ENCODE measurements at regions not wholly inside any gene's neighbourhood (a gene's known extent, or its start where the extent isn't known, plus 50 kb on each side); places are given as distances from the start of the nearest gene placed in this dataset.

DNA sequence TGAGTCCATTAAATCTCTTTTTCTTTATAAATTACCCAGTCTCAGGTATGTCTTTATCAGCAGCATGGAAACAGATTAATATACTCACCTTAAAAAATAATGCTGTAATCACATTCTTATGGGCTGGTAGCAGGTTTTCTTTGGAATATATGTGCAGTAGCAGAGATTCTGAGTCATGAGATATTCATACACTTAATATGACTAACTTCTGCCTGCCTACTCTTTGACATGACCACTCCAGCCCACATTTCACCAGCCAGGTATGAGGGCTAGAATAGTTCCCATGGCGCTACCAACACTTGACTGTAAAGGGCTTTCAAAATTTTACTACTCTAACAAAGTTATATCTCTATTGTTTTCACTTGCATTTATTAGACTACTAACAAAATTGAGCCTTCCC is 74.1 kb upstream of the GHR start:
- Histone ChIP-seq H3K4me1 (ENCODE audit: control insufficient read depth in 1 of 2, insufficient read depth in 2 of 2, low read length in 2 of 2) (no peaks in the 10 kb centered on the region), H3K27me3 (ENCODE audit: low read depth, low read length) (no peaks in the 10 kb centered on the region), H3K27ac (ENCODE audit: low read length) (no peak overlapping the region), H3K36me3 (ENCODE audit: control insufficient read depth in 1 of 2, insufficient read depth in 2 of 2, low read length in 2 of 2) (no peaks in the 10 kb centered on the region), H3K9me3 (ENCODE audit: control insufficient read depth in 1 of 2, low read length in 2 of 2) (peaks cover 0 to 5% of the 10 kb centered on the region in 2 donors), H3K4me3 (ENCODE audit: low read depth in 1 of 2, low read length in 2 of 2) (no peak overlapping the region)

DNA sequence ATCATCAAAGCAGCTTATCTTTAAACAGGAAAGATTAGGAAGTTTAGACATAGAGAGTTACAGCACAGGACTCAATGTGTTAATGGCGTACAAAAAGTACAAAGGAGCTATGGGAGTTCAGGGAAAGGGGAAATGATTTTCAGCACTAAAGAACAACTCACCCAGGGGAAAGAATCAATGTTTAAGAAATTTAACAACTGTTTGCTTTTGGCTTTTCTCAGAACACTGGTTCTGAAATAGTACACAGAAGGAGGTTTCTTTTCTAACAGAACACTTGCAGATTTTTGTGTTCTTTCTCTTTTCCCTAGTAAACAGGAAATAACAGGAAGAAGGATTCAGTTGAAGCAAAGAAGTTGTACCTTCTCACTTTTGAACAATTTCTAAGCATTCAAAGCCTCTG is 71.3 kb upstream of the GHR start:
- Histone ChIP-seq H3K36me3 (ENCODE audit: control insufficient read depth in 1 of 2, insufficient read depth in 2 of 2, low read length in 2 of 2) (no peaks in the 10 kb centered on the region), H3K9me3 (ENCODE audit: control insufficient read depth in 1 of 2, low read length in 2 of 2) (peaks cover 0 to 5% of the 10 kb centered on the region in 2 donors), H3K4me1 (ENCODE audit: control insufficient read depth in 1 of 2, insufficient read depth in 2 of 2, low read length in 2 of 2) (no peaks in the 10 kb centered on the region), H3K27me3 (ENCODE audit: low read depth, low read length) (no peaks in the 10 kb centered on the region), H3K4me3 (ENCODE audit: low read depth in 1 of 2, low read length in 2 of 2) (no peak overlapping the region), H3K27ac (ENCODE audit: low read length) (no peak overlapping the region)

DNA sequence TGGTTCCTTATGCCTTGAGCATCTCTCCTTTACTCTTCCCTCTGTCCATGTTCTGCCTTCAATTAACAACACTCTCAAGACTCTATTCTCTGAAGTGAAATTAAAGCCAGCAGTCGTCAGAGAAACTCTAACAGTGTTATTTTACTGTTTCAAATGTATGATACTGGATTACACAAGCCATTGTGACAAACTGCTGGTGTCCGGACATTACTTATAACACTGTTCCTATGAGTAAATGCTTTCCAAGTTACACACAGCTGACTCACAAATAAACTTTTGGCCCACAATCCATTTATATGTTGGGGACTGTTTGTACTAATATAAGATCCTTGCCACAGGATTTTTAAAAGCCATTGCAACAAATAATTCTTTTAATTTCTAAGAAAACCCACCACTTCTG is 63.2 kb upstream of the GHR start:
- Histone ChIP-seq H3K9me3 (ENCODE audit: control insufficient read depth in 1 of 2, low read length in 2 of 2) (no peaks in the 10 kb centered on the region), H3K4me3 (ENCODE audit: low read depth in 1 of 2, low read length in 2 of 2) (no peak overlapping the region), H3K27ac (ENCODE audit: low read length) (peak overlapping the region; percentile 67), H3K36me3 (ENCODE audit: control insufficient read depth in 1 of 2, insufficient read depth in 2 of 2, low read length in 2 of 2) (no peaks in the 10 kb centered on the region), H3K4me1 (ENCODE audit: control insufficient read depth in 1 of 2, insufficient read depth in 2 of 2, low read length in 2 of 2) (peaks cover 0 to 5% of the 10 kb centered on the region in 2 donors), H3K27me3 (ENCODE audit: low read depth, low read length) (no peaks in the 10 kb centered on the region)

DNA sequence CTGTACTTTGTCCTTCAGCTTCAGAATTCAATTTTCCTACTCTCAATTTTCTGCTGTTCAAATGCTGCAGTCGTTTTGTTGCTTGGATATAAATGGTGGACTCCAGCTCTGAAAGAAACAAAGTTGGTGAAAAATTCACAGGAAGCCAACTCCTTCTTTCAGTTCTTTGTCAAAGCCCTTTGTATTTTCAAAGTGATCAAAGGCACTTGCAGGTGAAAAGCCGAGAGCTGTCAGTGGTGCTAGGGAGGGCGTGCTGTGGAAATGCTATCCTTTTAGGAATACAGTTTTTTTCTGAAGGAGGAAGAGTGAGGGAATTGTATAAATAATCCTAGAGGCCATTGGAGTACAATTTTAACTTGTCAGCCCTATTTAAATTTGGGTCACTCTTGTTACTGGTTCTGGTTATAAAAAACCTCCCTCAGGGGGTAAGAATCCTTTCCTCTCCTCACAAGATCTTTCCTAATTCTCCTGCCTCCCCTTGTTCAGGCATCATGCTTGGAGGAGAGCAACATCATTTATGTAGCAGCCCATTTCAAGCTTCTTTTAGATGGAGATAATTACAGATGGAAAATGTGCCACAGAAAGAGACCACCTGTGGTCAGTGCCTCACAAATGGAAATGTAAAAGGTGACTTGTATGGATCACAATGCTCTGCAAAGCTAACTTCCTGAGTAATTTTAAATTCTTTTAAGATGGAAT is 62.5 kb upstream of the GHR start:
- Histone ChIP-seq H3K36me3 (ENCODE audit: control insufficient read depth in 1 of 2, insufficient read depth in 2 of 2, low read length in 2 of 2) (no peaks in the 10 kb centered on the region), H3K27ac (ENCODE audit: low read length) (peak overlapping the region; percentile 20), H3K4me1 (ENCODE audit: control insufficient read depth in 1 of 2, insufficient read depth in 2 of 2, low read length in 2 of 2) (peaks cover 0 to 5% of the 10 kb centered on the region in 2 donors), H3K9me3 (ENCODE audit: control insufficient read depth in 1 of 2, low read length in 2 of 2) (no peaks in the 10 kb centered on the region), H3K4me3 (ENCODE audit: low read depth in 1 of 2, low read length in 2 of 2) (no peak overlapping the region), H3K27me3 (ENCODE audit: low read depth, low read length) (no peaks in the 10 kb centered on the region)

DNA sequence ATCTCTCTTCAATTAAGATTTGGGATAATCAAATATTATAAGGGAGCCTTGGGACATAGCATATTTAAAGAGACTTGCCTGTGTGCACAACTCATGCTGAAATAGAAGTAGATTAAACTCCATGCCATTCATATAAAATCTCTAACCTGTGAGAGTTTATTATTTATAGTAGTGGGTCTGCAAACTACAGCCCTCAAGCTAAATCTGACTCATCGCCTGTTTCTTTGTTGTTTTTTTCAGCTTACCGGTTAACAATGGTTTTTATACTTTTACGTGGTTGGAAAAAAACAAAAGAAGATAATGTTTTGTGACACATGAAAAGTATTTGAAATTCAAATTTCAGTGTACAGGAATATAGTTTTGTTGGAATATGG is 61.9 kb upstream of the GHR start:
- Histone ChIP-seq H3K27me3 (ENCODE audit: low read depth, low read length) (no peaks in the 10 kb centered on the region), H3K9me3 (ENCODE audit: control insufficient read depth in 1 of 2, low read length in 2 of 2) (no peaks in the 10 kb centered on the region), H3K36me3 (ENCODE audit: control insufficient read depth in 1 of 2, insufficient read depth in 2 of 2, low read length in 2 of 2) (no peaks in the 10 kb centered on the region), H3K4me3 (ENCODE audit: low read depth in 1 of 2, low read length in 2 of 2) (no peak overlapping the region), H3K27ac (ENCODE audit: low read length) (no peak overlapping the region), H3K4me1 (ENCODE audit: control insufficient read depth in 1 of 2, insufficient read depth in 2 of 2, low read length in 2 of 2) (peaks cover 0 to 5% of the 10 kb centered on the region in 2 donors)

DNA sequence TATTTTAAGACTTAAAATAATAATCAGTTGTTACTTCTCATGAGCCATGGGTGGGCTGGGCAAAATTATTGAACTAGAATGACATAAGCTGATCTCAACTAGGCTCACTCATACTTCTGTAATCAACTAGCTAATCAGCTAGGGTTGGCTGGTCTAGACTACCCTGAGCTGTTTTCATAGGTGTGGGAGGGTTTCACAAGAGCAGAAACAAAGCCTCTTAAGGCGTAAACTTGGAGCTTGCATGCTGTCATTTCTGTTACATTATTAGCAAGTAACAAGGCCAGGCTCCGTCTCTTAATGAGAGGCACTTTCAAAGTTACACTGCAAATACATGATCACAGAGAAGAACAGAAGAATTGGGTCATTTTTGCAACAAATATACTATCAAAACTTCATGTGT is 57.2 kb upstream of the GHR start:
- Histone ChIP-seq H3K27me3 (ENCODE audit: low read depth, low read length) (no peaks in the 10 kb centered on the region), H3K4me1 (ENCODE audit: control insufficient read depth in 1 of 2, insufficient read depth in 2 of 2, low read length in 2 of 2) (no peaks in the 10 kb centered on the region), H3K36me3 (ENCODE audit: control insufficient read depth in 1 of 2, insufficient read depth in 2 of 2, low read length in 2 of 2) (no peaks in the 10 kb centered on the region), H3K27ac (ENCODE audit: low read length) (no peak overlapping the region), H3K4me3 (ENCODE audit: low read depth in 1 of 2, low read length in 2 of 2) (no peak overlapping the region), H3K9me3 (ENCODE audit: control insufficient read depth in 1 of 2, low read length in 2 of 2) (no peaks in the 10 kb centered on the region)
